ENCODE measurements at regions not wholly inside any gene's neighbourhood (a gene's known extent, or its start where the extent isn't known, plus 50 kb on each side); places are given as distances from the start of the nearest gene placed in this dataset.

- TF ChIP-seq POLR2A (IDR thresholded peaks at IDR 0.05) (no peak), EP300 (IDR thresholded peaks at IDR 0.05) (no peak), POLR2AphosphoS5 (IDR thresholded peaks at IDR 0.05) (no peak)
- TF ChIP-seq, protein P1, sequence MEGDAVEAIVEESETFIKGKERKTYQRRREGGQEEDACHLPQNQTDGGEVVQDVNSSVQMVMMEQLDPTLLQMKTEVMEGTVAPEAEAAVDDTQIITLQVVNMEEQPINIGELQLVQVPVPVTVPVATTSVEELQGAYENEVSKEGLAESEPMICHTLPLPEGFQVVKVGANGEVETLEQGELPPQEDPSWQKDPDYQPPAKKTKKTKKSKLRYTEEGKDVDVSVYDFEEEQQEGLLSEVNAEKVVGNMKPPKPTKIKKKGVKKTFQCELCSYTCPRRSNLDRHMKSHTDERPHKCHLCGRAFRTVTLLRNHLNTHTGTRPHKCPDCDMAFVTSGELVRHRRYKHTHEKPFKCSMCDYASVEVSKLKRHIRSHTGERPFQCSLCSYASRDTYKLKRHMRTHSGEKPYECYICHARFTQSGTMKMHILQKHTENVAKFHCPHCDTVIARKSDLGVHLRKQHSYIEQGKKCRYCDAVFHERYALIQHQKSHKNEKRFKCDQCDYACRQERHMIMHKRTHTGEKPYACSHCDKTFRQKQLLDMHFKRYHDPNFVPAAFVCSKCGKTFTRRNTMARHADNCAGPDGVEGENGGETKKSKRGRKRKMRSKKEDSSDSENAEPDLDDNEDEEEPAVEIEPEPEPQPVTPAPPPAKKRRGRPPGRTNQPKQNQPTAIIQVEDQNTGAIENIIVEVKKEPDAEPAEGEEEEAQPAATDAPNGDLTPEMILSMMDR (IDR thresholded peaks at IDR 0.05) = no peak
- H3K27ac ChIP-seq = no peak overlapping the region
- WGBS, 2 donors = 96 to 97% methylated on average over 5 of the region's 5 CpGs
- no peaks in the 10 kb centered on the region for H3K27me3 ChIP-seq
- no peak for DNase-seq
- no peak overlapping the region for H3K4me3 ChIP-seq
- intact Hi-C loops (cut with DNase I) = no loop called here
- no peaks in the 10 kb centered on the region for H3K36me3 ChIP-seq
- no peaks in the 10 kb centered on the region for H3K9me3 ChIP-seq
- no peaks in the 10 kb centered on the region for H3K4me1 ChIP-seq
Measured at GRCh38 chr5:40368200-40368599, 311.5 kb upstream of the PTGER4 start.

DNA sequence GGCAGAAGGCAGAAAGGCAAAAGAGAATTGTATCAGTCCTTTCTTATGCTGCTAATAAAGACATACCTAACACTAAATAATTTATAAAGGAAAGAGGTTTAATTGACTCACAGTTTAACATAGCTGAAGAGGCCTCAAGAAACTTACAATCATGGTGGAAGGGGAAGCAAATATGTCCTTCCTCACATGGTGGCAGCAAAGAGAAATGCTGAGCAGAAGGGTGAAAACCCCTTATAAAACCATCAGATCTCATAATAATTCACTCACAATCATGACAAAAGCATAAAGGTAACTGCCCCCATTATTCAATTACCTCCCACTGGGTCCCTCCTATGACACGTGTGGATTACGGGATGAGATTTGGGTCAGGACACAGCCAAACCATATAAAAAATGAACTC, 312.5 kb upstream of the PTGER4 start:
- DNase-seq = no peak
- H3K9me3 ChIP-seq = no peaks in the 10 kb centered on the region
- TF ChIP-seq EP300 (IDR thresholded peaks at IDR 0.05) (no peak), POLR2A (IDR thresholded peaks at IDR 0.05) (no peak), POLR2AphosphoS5 (IDR thresholded peaks at IDR 0.05) (no peak)
- TF ChIP-seq, protein P1 (IDR thresholded peaks at IDR 0.05) = no peak
- no peaks in the 10 kb centered on the region for H3K4me1 ChIP-seq
- no peak overlapping the region for H3K27ac ChIP-seq
- intact Hi-C loops (cut with DNase I) = no loop called here
- H3K27me3 ChIP-seq = no peaks in the 10 kb centered on the region
- H3K4me3 ChIP-seq = no peak overlapping the region
- H3K36me3 ChIP-seq = no peaks in the 10 kb centered on the region
- WGBS, 2 donors = 80 to 86% methylated on average over 2 of the region's 2 CpGs

- 69 to 70% methylated on average over 2 of the region's 2 CpGs for WGBS, 2 donors
- Histone ChIP-seq H3K9me3 (no peaks in the 10 kb centered on the region), H3K27ac (no peak overlapping the region), H3K4me1 (no peaks in the 10 kb centered on the region), H3K4me3 (no peak overlapping the region), H3K36me3 (no peaks in the 10 kb centered on the region), H3K27me3 (no peaks in the 10 kb centered on the region)
- no peak for DNase-seq
- intact Hi-C loops (cut with DNase I) = no loop called here
- no peak for TF ChIP-seq EP300 (IDR thresholded peaks at IDR 0.05)
- TF ChIP-seq, protein P1 (IDR thresholded peaks at IDR 0.05) = no peak
Measured at GRCh38 chr5:40365342-40366330, 314.1 kb upstream of the PTGER4 start.

- H3K36me3 ChIP-seq = no peaks in the 10 kb centered on the region
- WGBS, 2 donors = 95 to 98% methylated on average over 3 of the region's 3 CpGs
- H3K4me3 ChIP-seq = no peak overlapping the region
- intact Hi-C loops (cut with DNase I) = no loop called here
- TF ChIP-seq EP300 (IDR thresholded peaks at IDR 0.05) (no peak), POLR2AphosphoS5 (IDR thresholded peaks at IDR 0.05) (no peak), POLR2A (IDR thresholded peaks at IDR 0.05) (no peak)
- TF ChIP-seq, protein P1 (IDR thresholded peaks at IDR 0.05) = no peak
- no peaks in the 10 kb centered on the region for H3K4me1 ChIP-seq
- no peak for DNase-seq
- no peak overlapping the region for H3K27ac ChIP-seq
- no peaks in the 10 kb centered on the region for H3K27me3 ChIP-seq
- no peaks in the 10 kb centered on the region for H3K9me3 ChIP-seq
Measured at GRCh38 chr5:40364441-40364840, 315.3 kb upstream of the PTGER4 start.
